HG02885 (cell line): ENCODE measurements at regions not wholly inside any gene's neighbourhood (a gene's known extent, or its start where the extent isn't known, plus 50 kb on each side); places are given as distances from the start of the nearest gene placed in this dataset.

Experiments used
- ATAC-seq: cut with Tn5 transposase; IDR thresholded peaks from one replicate; pipeline ENCODE4 v1.9.1; 2021; ENCODE audit warnings: mild to moderate bottlenecking; ENCODE audit not compliant: unreplicated experiment, poor library complexity

DNA sequence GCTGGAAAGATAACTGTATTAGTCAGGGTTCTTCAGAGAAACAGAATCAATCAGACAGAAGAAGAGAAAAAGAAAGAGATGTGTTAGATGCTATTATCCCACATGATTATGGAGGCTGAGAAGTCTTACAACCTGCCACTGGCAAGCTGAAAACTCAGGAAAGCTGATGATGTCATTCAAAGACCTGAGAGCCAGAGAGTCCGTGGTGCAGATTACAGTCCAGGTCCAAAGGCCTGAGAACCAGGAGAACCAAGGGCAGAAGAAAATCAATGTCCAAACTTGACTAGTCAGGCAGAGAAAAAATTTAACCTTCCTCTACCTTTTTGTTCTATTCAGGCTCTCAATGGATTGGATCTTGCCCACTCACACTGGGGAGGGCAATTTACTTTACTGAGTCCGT lies 172.5 kb downstream of the QDPR start:
- ATAC-seq, result no peak

DNA sequence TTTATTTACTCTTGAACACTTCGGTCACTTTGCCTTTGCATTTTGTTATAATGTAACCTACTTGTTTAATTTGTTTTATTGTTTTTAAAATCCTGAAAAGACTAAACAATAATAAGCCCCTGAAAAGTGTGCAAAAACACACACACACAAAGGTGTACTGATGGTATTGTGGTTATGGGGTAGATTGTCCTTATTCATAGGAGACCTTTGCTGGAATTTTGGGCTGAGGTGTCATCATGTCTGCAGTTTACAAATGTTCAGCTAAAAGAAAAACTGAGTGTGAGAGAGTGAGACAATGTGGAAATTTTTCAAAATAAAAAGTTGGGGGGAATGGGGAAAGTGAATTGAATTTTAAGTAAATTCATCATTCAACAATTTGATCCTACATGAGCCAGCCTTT lies 174.9 kb downstream of the QDPR start:
- ATAC-seq, result peak; percentile 11

DNA sequence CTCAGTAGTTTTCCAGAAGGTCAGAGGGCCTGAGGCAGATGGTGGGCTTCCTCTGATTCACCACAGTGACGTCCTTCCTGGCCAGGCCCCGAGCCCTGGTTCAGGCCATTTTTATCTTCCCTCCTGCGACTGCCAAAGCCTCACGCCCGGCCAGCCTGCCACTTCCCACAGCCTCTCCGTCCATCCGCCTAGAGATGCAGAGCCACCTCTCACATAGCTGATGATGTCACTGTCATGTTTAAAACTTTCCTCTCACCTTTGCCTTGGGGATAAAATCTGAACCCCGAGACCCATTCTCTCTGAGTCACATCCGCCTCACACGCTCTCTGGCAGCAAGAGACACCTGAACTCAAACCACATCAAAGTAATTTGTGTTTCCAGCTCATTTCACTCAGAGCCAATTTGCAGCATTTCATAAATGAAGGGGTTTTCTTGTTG lies 175.3 kb downstream of the QDPR start:
- ATAC-seq, result peak; percentile 99

DNA sequence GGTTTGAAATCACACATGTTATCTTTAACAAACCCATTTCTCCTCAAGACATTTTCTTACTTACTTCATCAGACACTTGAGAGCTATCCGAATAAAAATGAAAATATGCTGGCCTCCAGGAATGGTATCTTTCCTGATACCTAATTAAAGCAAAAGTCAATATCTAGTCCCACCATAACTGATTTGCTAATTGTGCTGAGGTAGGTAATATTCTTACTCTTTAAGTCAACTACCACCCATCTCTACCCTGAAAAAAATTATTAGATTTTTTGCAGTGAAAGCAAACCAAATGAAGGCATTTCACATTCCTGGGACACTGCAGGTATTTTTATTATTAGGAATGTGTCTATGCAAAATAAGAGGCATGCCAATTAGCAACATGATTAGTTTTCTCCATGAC lies 175.8 kb downstream of the QDPR start:
- no peak for ATAC-seq

DNA sequence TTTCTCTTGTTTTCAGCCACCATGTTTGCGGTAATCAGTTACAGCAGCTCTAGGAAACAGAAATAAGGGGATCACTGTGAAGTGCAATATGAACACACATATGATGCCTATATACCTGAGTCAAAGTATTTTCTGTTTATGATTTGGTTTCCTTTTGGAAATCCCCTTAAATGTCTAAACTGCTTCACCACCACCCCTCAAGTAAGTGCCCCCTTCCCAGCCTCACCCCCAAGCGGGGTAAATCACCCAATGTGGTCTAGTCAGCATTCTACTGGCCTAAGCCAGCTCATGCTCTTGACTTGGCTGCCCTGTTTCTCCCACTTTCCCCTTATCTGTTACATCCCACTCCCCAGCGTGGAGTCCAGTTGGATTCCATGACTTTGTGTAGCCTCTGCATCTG lies 176.5 kb downstream of the QDPR start:
- ATAC-seq, result no peak

DNA sequence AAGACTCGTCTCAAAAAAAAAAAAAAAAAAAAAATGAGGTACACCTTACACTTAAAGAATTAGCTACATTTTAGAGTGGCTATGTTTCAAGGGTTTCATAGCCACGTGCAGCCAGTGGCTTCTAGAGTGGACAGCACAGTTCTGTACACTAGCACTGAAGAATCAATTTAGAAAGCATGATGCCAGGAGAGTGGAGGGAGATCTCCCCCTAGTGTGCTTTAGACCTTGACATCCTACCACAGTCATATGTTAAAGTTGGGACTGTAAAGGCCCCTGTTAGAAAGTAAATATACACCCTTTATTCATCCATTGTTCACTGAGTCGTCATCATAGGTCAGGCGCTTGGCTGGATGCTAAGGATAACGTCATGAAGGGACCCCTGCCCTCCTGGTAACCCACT lies 179.4 kb downstream of the QDPR start:
- no peak for ATAC-seq

DNA sequence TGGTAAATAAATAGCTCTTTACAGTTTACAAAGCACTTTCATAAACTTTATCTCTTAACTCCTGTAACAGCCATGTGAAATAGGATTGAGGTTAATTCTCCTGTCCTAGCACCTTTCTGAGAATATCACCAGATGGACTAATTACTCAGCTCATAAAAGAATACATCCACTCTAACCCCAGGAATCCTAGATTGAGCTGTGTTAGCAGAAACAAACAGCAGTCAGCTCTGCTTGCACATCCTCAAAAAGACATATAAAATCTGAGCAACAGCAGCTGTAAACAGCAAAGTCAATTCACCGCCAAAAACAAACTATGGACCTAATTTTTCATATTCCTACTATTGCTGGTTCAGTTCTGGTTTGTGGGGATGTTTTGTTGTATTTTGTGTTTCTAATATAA lies 182.8 kb downstream of the QDPR start:
- ATAC-seq, result no peak

DNA sequence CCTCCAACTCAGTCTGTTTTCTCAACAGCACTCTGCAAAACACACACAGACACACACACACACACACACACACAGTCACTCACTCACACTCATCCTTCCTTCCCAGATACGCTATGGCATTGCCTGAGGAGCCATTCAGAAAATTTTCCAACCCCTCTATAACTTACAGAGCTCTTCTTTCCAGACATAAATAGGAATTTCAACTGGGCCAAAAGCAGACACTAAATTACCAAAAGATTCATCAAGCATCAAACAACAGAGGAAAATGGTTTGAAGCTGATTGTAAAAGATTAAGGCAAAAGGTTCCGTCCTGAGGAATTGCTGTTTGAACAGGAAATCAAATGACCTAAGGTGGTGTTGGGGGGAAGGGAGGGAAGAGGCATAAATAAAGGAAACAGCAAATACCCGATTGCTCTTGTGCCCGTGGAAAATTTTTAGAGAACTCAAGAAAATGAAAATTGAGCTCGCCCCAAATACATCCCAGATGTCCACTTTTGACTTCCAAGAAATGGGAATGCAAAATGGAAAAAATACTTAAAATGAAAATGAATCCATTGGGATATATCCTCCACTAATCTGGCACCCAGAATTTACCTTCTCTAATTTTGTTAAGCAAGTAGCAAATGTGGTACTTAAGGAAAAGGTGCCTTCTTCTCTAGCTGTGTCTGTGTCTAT lies 183.6 kb downstream of the QDPR start:
- no peak for ATAC-seq

DNA sequence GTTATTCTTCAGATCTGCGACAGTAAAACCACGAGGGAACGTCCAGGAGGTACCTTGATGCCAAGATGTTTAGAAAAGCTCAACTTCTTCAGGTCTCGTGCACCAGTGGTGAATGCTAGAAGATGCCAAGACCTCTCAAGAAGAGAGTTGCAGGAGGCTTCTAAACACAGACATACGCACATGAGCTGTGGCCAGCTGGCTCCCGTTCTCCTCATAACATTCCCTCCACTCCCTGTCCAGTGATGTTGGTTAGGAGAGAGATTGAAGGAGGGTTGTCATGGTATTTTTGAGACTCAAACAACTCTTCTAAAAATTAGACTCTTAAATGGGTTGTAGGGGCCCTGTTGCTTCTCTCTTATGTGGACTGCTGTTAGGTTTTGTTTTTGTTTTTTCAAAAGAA lies 184.3 kb downstream of the QDPR start:
- ATAC-seq, result no peak

DNA sequence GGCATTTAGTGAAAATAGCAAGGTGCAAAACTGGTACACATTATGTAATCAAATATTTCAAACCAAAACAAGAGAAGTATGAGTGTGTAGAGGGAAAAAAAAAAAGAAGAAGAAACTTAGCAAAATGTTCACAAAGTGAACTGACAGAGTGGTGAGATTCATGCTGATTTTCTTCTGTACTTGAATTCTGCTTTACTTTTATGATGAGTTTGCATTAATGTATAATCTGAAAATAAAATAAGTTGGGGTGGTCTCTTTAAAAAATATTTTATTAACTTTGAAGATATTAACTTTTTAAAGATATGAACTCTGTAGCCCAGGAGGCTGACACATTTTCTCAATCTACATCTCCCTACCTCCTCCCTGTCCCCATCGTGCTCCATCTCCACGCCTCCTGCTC lies 185.1 kb downstream of the QDPR start:
- no peak for ATAC-seq

DNA sequence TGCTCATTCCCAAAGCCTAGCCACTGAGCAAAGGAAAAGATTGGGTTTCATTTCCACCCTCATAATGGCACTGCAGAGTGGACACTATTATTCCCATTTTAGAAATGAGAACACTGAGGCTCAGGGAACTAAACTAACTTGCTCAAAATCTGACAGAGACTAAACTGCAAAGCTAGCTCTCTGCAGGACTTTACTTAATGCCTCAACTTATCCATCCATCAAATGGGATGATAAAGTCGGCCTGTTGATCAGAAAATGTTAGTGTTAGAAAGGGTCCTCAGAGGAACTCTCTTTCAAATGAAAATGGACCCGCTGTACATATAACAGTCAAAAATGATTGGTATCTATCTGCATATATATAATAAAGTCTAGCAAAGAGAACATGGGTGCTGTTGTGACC lies 186.8 kb downstream of the QDPR start:
- no peak for ATAC-seq

DNA sequence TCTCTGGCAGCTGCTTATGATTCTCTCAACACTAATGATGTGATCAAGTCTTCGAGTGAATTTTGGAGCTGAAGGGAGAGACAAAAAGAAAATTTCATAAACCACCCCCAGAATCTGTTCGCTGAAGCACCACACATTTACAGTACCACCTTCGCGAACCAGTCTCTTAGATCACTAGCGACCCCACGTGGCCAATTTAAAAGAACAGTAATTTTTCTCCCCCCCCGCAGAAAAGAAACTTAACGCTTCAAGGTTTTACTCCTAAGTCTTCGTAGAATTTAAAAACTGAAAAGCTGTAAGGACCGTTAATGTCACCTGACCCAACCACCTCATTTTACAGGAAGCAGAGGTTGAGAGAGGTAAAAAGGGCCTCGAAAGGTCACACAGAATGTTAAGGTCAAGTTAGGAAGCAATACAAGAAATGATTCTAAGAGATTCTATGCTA lies 187.5 kb downstream of the QDPR start:
- no peak for ATAC-seq

DNA sequence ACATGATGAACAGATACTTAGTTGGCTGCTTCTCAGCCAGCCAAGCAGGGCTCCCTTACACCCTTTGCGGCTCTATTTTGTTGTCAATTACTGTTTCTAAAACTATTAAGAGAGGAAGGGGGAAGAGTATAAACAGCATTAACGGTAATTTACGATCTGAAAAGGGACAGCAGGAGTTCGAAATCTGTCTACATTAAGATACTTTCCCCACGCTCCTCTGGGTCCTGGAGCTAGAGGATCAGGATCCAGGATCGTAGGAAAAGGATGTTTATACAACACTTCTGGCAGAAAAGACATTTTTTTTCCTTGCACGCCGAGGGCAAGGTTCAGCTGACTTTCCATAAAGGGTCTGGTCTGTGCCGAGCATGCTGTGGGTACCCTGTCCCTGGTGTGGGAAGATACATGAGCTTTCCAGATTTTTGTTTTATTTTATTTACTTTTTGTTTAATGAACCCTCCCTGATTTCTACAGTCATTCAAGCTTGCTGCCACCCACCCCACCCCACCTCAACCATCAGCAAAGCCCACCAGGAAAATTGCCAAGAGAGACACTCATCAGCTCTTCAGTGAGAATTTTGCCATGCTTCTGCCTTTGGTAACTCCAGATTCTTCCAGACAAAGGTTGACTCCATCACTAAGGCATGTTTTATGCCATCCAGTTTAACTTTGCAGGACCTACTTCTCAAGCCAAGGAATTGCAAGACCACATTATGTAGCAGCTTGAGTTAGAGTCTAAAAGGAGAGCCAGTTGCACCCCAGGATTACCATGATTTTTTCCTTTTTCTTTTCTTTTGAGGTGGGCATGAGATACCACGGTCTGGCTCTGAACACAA lies 188.1 kb downstream of the QDPR start:
- ATAC-seq, result no peak

DNA sequence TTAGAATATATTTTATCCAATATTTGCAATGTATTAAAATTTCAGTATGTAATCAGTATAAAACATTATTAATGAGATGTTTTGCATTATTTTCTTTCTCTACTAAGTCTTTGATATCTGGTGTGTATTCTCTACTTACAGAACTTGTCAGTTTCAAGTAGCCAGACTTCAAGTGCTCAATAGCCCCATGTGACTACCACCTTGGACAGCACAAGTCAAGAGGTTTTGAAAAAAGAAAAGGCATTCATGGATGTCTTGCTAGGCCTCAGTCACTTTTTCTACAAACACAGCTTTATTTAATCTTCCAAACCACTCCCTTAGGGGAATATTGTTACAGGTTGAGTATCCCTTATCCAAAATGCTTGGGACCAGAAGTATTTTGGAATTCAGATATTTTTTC lies 189.4 kb downstream of the QDPR start:
- no peak for ATAC-seq

DNA sequence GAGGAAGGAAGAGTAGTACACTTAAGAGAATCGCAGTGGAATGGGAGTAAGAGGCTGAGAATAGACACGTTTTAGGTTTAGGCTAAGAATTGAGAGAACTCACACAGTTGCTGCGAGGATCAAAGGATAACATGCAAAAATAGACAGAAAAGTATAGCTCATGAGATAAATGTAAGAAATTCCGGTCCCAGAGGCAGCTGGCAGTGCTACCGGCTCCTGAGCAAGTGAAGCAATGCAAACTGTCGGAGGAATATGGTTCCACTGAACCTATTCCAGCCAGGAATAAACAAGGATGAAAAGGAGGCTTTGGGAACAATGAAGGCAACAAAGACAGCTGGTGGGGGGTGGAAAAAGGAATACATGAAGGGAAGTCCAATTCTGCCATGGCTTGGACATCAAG lies 191.8 kb downstream of the QDPR start:
- no peak for ATAC-seq

DNA sequence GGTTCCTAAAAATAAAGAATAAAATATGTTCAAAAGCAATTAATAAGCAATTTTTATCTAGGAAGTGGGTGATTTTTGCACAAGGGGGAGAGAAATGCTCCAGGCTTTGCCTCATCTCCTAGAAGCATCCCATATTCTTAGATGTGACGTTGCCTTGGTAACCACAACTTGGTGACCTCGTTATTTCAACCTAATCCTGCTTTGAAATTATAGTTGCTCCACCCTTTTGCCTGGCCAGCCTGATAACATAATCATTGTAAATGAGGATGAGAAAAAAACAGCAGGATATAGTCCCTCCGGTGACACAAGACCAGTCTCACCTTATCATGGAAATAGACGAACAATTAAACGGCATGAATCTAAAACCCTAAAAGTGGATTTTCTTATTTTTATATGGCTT lies 194.4 kb downstream of the QDPR start:
- no peak for ATAC-seq

DNA sequence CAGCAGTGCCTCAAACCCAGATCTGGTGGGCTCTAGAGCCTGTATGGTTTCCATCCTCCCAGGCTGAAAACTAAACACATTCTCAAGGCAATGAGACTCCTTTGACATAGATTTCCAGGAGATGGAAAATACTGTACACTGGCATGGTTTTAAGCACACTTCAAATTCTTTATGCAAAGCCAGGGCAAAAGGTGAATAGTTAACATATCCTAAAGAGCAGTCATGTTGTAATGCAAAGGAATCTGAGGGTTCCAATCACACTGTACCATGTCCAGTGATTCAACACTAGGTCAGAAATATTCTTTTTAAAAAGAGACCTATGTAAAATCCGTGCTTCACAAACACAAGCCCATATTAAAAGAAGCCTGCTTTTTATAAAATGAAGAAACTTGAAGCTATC lies 195.3 kb downstream of the QDPR start:
- ATAC-seq, result no peak

DNA sequence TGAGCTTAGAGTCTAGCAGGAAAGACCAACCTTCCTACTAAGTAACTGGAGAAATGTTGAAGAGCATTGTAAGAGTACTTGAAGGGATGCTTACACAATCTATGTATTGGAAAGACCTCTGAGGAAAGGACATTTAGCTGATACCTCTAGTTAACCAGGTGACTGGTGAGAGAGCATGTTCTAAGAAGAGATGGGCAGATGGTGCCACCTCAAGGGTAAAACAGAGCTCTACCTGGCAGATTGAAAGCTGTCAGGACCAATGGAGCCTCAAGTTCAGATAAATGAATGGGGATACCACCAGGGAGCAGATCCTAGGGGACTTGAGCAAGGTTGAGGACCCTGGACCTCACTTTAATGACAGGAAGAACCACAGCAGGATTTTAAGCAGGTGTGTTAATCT lies 196.4 kb downstream of the QDPR start:
- ATAC-seq, result no peak

DNA sequence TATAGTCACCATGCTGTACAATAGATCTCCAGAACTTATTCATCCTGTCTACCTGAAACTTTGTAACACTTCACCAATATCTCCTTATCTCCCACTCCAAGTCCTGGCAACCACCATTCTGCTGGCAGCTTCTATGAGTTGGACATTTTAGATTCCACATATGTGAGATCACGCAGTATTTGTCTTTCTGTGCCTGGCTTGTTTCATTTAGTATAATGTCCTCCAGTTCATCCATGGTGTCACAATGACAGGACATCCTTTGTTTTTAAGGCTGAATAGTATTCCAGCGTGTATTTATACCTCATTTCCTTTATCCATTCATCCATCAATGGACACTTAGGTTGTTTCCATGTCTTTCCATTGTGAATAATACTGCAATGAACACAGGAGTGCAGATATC lies 198.7 kb downstream of the QDPR start:
- no peak for ATAC-seq

DNA sequence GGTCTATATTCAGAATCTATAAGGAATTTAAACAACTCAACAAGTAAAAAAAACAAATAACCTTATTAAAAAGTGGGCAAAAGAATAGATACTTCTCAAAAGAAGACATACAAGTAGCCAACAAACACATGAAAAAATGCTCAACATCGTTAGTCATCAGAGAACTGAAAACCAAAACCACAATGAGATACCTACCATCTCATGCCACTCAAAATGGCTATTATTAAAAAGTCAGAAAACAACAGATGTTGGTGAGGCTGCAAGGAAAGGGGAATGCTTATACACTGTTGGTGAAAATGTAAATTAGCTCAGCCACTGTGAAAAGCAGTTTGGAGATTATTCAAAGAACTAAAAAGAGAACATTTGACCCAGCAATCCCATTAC lies 201.6 kb downstream of the QDPR start:
- peak; percentile 75 for ATAC-seq

DNA sequence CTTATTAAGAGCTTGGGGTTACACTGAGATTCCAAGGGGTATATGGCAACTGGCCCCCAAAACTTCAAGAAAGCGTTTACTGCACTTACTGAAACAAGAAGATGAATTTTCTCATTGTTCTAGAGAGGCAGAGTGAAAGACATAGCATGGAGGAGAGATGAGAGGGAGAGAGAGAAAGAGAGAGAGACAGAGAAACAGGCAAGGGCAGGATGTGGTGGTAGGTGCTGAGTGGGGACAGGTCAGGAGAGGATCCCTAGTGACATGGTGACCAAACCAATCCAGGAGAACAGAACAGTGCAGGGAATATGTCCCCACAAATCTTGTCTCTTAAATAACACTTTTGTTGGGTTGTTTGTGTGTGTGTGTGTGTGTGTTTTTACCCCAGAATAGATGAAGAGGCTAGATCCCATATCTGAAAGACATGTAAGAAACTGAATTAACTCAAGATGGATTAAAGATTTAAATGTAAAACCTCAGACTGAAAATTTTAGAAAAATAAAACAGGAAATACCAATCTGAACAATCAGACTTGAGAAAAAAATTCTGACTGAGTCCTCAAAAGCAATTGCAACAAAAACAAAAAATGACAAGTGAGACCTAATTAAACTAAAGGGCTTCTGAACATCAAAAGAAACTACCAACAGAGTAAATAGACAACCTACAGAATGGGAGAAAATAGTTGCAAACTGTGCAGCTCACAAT lies 202.2 kb downstream of the QDPR start:
- ATAC-seq, result no peak
